ENCODE measurements at regions not wholly inside any gene's neighbourhood (a gene's known extent, or its start where the extent isn't known, plus 50 kb on each side); places are given as distances from the start of the nearest gene placed in this dataset.

- Histone ChIP-seq H3K79me2 (ENCODE audit: control insufficient read depth, insufficient read depth, low read length, unreplicated experiment) (no peaks in the 10 kb centered on the region), H3K27me3 (ENCODE audit: insufficient read depth, low read length) (peaks cover 11% of the 10 kb centered on the region; the same call in 1 of the 2 replicates), H3K27ac (ENCODE audit: low read depth, low read length) (no peak overlapping the region), H2AFZ (ENCODE audit: low read length, unreplicated experiment) (no peak overlapping the region), H3K4me3 (ENCODE audit: low read depth, low read length) (no peak overlapping the region), H3K36me3 (ENCODE audit: insufficient read depth, low read length) (no peaks in the 10 kb centered on the region), H3K4me1 (ENCODE audit: control insufficient read depth, insufficient read depth, low read length, unreplicated experiment) (peaks cover 7% of the 10 kb centered on the region)
Measured at GRCh38 chr11:70606248-70606950, 208.1 kb downstream of the CTTN start.

DNA sequence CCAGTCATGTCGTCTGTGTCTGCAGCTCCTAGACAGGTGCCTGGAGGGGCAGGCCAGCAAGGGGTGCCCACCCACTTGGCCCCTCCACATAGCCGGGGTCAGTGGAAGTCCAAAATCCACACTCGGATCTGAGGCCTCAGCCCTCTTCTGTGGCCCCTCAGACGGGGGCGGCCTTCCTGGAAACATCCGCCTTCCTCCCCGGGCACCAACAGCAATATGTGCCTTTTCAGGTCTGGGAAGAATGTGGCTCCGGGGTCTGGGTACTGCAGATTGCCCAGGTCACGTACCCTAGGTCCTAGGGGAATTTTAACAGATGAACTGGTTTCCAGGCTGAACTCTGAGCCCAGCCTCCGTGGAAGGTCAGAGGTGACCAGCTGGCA is 208.6 kb downstream of the CTTN start:
- H2AFZ ChIP-seq (ENCODE audit: low read length, unreplicated experiment), result no peak overlapping the region
- no peaks in the 10 kb centered on the region for H3K36me3 ChIP-seq (ENCODE audit: insufficient read depth, low read length)
- no peaks in the 10 kb centered on the region for H3K79me2 ChIP-seq (ENCODE audit: control insufficient read depth, insufficient read depth, low read length, unreplicated experiment)
- H3K4me1 ChIP-seq (ENCODE audit: control insufficient read depth, insufficient read depth, low read length, unreplicated experiment), result peaks cover 7% of the 10 kb centered on the region
- no peak overlapping the region for H3K4me3 ChIP-seq (ENCODE audit: low read depth, low read length)
- H3K27me3 ChIP-seq (ENCODE audit: insufficient read depth, low read length), result peaks cover 14% of the 10 kb centered on the region; the same call in 1 of the 2 replicates
- no peak overlapping the region for H3K27ac ChIP-seq (ENCODE audit: low read depth, low read length)

GRCh38 chr11:70607561-70607960 is 209.2 kb downstream of the CTTN start:
- Histone ChIP-seq H3K4me1 (ENCODE audit: control insufficient read depth, insufficient read depth, low read length, unreplicated experiment) (peaks cover 7% of the 10 kb centered on the region), H3K27me3 (ENCODE audit: insufficient read depth, low read length) (peaks cover 14% of the 10 kb centered on the region; the same call in 1 of the 2 replicates), H3K79me2 (ENCODE audit: control insufficient read depth, insufficient read depth, low read length, unreplicated experiment) (no peaks in the 10 kb centered on the region), H3K4me3 (ENCODE audit: low read depth, low read length) (no peak overlapping the region), H3K27ac (ENCODE audit: low read depth, low read length) (no peak overlapping the region), H2AFZ (ENCODE audit: low read length, unreplicated experiment) (no peak overlapping the region), H3K36me3 (ENCODE audit: insufficient read depth, low read length) (no peaks in the 10 kb centered on the region)

- Histone ChIP-seq H3K27ac (ENCODE audit: low read depth, low read length) (no peak overlapping the region), H3K4me3 (ENCODE audit: low read depth, low read length) (peak overlapping the region; percentile 59), H3K79me2 (ENCODE audit: control insufficient read depth, insufficient read depth, low read length, unreplicated experiment) (no peaks in the 10 kb centered on the region), H3K36me3 (ENCODE audit: insufficient read depth, low read length) (no peaks in the 10 kb centered on the region), H3K4me1 (ENCODE audit: control insufficient read depth, insufficient read depth, low read length, unreplicated experiment) (peaks cover 7% of the 10 kb centered on the region), H3K27me3 (ENCODE audit: insufficient read depth, low read length) (peaks cover 14% of the 10 kb centered on the region; the same call in 1 of the 2 replicates), H2AFZ (ENCODE audit: low read length, unreplicated experiment) (peak overlapping the region; percentile 22)
Measured at GRCh38 chr11:70608568-70609470, 210.5 kb downstream of the CTTN start.

- Histone ChIP-seq H3K27me3 (ENCODE audit: insufficient read depth, low read length) (peaks cover 14% of the 10 kb centered on the region; the same call in 1 of the 2 replicates), H3K4me3 (ENCODE audit: low read depth, low read length) (no peak overlapping the region), H3K36me3 (ENCODE audit: insufficient read depth, low read length) (no peaks in the 10 kb centered on the region), H3K79me2 (ENCODE audit: control insufficient read depth, insufficient read depth, low read length, unreplicated experiment) (no peaks in the 10 kb centered on the region), H3K27ac (ENCODE audit: low read depth, low read length) (no peak overlapping the region), H3K4me1 (ENCODE audit: control insufficient read depth, insufficient read depth, low read length, unreplicated experiment) (peaks cover 7% of the 10 kb centered on the region), H2AFZ (ENCODE audit: low read length, unreplicated experiment) (no peak overlapping the region)
Measured at GRCh38 chr11:70610566-70611565, 212.5 kb downstream of the CTTN start.

DNA sequence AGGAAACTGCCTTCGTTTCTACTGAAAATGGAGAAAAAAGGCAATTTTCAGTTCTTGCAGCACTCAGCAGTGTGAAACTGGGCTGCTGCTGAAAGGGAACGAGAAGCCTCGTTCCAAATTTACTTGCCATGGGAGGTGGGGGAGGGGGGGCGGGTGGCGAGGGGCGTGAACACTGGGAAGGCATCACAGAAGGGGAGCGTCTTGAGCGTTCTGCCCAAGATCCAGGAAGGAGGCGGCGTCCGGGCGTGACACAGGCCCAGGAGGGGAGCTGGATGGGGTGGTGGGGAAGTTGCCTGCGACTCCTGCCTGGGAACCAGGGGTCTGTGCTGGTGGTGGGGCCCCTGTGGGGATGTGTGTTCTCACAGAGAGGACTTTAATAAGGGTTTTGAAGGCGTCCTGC is 213.5 kb downstream of the CTTN start:
- peaks cover 14% of the 10 kb centered on the region; the same call in 1 of the 2 replicates for H3K27me3 ChIP-seq (ENCODE audit: insufficient read depth, low read length)

GRCh38 chr11:70612459-70613141 is 214.3 kb downstream of the CTTN start:
- H3K27me3 ChIP-seq (ENCODE audit: insufficient read depth, low read length), result peaks cover 14% of the 10 kb centered on the region; the same call in 1 of the 2 replicates
- H3K4me3 ChIP-seq (ENCODE audit: low read depth, low read length), result no peak overlapping the region
- H3K4me1 ChIP-seq (ENCODE audit: control insufficient read depth, insufficient read depth, low read length, unreplicated experiment), result peaks cover 7% of the 10 kb centered on the region
- H3K79me2 ChIP-seq (ENCODE audit: control insufficient read depth, insufficient read depth, low read length, unreplicated experiment), result no peaks in the 10 kb centered on the region
- no peak overlapping the region for H3K27ac ChIP-seq (ENCODE audit: low read depth, low read length)
- no peak overlapping the region for H2AFZ ChIP-seq (ENCODE audit: low read length, unreplicated experiment)
- no peaks in the 10 kb centered on the region for H3K36me3 ChIP-seq (ENCODE audit: insufficient read depth, low read length)

More for the DNA sequence above, 213.5 kb downstream of the CTTN start:
- Histone ChIP-seq H3K27ac (ENCODE audit: low read depth, low read length) (no peak overlapping the region), H3K79me2 (ENCODE audit: control insufficient read depth, insufficient read depth, low read length, unreplicated experiment) (no peaks in the 10 kb centered on the region), H2AFZ (ENCODE audit: low read length, unreplicated experiment) (no peak overlapping the region), H3K36me3 (ENCODE audit: insufficient read depth, low read length) (no peaks in the 10 kb centered on the region), H3K4me1 (ENCODE audit: control insufficient read depth, insufficient read depth, low read length, unreplicated experiment) (peaks cover 7% of the 10 kb centered on the region), H3K4me3 (ENCODE audit: low read depth, low read length) (no peak overlapping the region)

- Histone ChIP-seq H2AFZ (ENCODE audit: low read length, unreplicated experiment) (no peak overlapping the region), H3K4me1 (ENCODE audit: control insufficient read depth, insufficient read depth, low read length, unreplicated experiment) (peaks cover 3% of the 10 kb centered on the region), H3K27me3 (ENCODE audit: insufficient read depth, low read length) (peaks cover 14% of the 10 kb centered on the region; the same call in 1 of the 2 replicates), H3K27ac (ENCODE audit: low read depth, low read length) (no peak overlapping the region), H3K79me2 (ENCODE audit: control insufficient read depth, insufficient read depth, low read length, unreplicated experiment) (no peaks in the 10 kb centered on the region), H3K4me3 (ENCODE audit: low read depth, low read length) (no peak overlapping the region), H3K36me3 (ENCODE audit: insufficient read depth, low read length) (no peaks in the 10 kb centered on the region)
Measured at GRCh38 chr11:70614034-70614681, 215.8 kb downstream of the CTTN start.

- Histone ChIP-seq H3K4me1 (ENCODE audit: control insufficient read depth, insufficient read depth, low read length, unreplicated experiment) (no peaks in the 10 kb centered on the region), H3K79me2 (ENCODE audit: control insufficient read depth, insufficient read depth, low read length, unreplicated experiment) (no peaks in the 10 kb centered on the region), H3K27me3 (ENCODE audit: insufficient read depth, low read length) (peaks cover 13% of the 10 kb centered on the region; the same call in 1 of the 2 replicates), H3K36me3 (ENCODE audit: insufficient read depth, low read length) (no peaks in the 10 kb centered on the region), H2AFZ (ENCODE audit: low read length, unreplicated experiment) (no peak overlapping the region), H3K4me3 (ENCODE audit: low read depth, low read length) (no peak overlapping the region), H3K27ac (ENCODE audit: low read depth, low read length) (no peak overlapping the region)
Measured at GRCh38 chr11:70615036-70615875, 216.9 kb downstream of the CTTN start.
